ENCODE measurements at regions not wholly inside any gene's neighbourhood (a gene's known extent, or its start where the extent isn't known, plus 50 kb on each side); places are given as distances from the start of the nearest gene placed in this dataset.
"Not testable (repeated sequence)": the region's sequence is repeated elsewhere in the genome, so short reads cannot be mapped to it uniquely, and the experiment has no call there.

DNA sequence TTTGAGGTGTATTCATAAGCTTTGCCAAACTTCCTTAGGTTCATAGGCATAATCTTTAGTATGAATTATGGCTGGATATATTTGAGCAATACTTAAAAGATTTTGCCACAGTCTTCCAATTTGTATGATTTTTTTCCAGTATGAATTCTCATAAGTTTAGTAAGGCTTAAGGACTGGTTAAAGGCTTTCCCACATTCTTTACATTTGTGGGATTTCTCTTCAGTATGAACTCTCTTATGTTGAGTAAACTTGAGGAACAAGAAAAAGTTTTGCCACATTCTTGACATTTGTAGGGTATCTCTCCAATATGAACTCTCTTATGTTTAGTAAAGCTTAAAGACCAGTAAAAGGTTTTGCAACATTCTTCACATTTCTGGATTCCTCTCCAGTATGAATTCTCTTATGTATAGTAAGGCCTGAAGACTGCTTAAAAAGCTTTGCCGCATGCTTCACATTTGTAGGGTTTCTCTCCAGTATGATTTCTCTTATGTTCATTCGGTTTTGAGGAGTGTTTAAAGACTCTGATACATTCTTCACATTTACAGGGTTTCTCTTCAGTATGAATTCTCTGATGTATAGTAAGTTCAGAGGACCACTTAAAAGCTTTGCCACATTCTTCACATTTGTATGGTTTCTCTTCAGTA, 302.6 kb downstream of the ZNF33B start:
- not testable (repeated sequence) for TF ChIP-seq EZH2 (optimal IDR thresholded peaks at IDR 0.05; ENCODE audit: low read depth, low read length)
- TF ChIP-seq, protein P1, sequence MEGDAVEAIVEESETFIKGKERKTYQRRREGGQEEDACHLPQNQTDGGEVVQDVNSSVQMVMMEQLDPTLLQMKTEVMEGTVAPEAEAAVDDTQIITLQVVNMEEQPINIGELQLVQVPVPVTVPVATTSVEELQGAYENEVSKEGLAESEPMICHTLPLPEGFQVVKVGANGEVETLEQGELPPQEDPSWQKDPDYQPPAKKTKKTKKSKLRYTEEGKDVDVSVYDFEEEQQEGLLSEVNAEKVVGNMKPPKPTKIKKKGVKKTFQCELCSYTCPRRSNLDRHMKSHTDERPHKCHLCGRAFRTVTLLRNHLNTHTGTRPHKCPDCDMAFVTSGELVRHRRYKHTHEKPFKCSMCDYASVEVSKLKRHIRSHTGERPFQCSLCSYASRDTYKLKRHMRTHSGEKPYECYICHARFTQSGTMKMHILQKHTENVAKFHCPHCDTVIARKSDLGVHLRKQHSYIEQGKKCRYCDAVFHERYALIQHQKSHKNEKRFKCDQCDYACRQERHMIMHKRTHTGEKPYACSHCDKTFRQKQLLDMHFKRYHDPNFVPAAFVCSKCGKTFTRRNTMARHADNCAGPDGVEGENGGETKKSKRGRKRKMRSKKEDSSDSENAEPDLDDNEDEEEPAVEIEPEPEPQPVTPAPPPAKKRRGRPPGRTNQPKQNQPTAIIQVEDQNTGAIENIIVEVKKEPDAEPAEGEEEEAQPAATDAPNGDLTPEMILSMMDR (IDR thresholded peaks at IDR 0.05; ENCODE audit: low read length) = not testable (repeated sequence)

All from MM.1S (cell line).